Lower leg skin (tissue), 3 donors: ENCODE measurements at regions not wholly inside any gene's neighbourhood (a gene's known extent, or its start where the extent isn't known, plus 50 kb on each side); places are given as distances from the start of the nearest gene placed in this dataset.

Experiments used
- CTCF ChIP-seq, 3 donors: fragments of 450-650 bp; IDR thresholded peaks; one replicate each; pipeline ENCODE4 v1.5.1; 2016; ENCODE audit warnings: antibody characterized with exemption in 3 of 3, mild to moderate bottlenecking in 3 of 3, moderate library complexity in 2 of 3
- POLR2A ChIP-seq, 2 donors: fragments of 450-650 bp; IDR thresholded peaks; one replicate each; pipeline ENCODE4 v1.6.1; 2016 to 2017; ENCODE audit warnings: antibody characterized with exemption in 2 of 2, mild to moderate bottlenecking in 1 of 2, moderate library complexity in 1 of 2

GRCh38 chr2:156672556-156673332 is 236.6 kb downstream of the GPD2 start:
- TF ChIP-seq CTCF (IDR thresholded peaks at IDR 0.05) (no peak), POLR2A (IDR thresholded peaks at IDR 0.05) (no peak)
